SK-N-SH treated with all-trans-retinoic acid at 6 μM for 48 hours (cell line): ENCODE measurements at regions not wholly inside any gene's neighbourhood (a gene's known extent, or its start where the extent isn't known, plus 50 kb on each side); places are given as distances from the start of the nearest gene placed in this dataset.

Experiments
- ARNTL ChIP-seq: fragments of 450-650 bp; formaldehyde crosslinking; IDR thresholded peaks from 2 replicates; pipeline ENCODE4 v1.5.0; 2020; ENCODE audit warnings: low read depth, mild to moderate bottlenecking, moderate library complexity, borderline replicate concordance
- GLIS3 ChIP-seq: fragments of 250-450 bp; sonication (Bioruptor Pico); IDR thresholded peaks from 2 replicates; pipeline ENCODE4 v1.5.0; 2020; ENCODE audit warnings: mild to moderate bottlenecking, moderate library complexity
- ISL1 ChIP-seq: fragments of 250-450 bp; sonication (Bioruptor Pico); IDR thresholded peaks from 2 replicates; pipeline ENCODE4 v2.1.2; 2022; ENCODE audit warnings: mild to moderate bottlenecking, moderate library complexity
- PATZ1 ChIP-seq: fragments of 250-450 bp; sonication (Bioruptor Pico); IDR thresholded peaks from 2 replicates; pipeline ENCODE4 v1.8.0; 2020; ENCODE audit warnings: mild to moderate bottlenecking, moderate library complexity, borderline replicate concordance
- RARB ChIP-seq: fragments of 250-450 bp; sonication (Bioruptor Pico); IDR thresholded peaks from 2 replicates; pipeline ENCODE4 v1.8.0; 2021; ENCODE audit warnings: mild to moderate bottlenecking, moderate library complexity
- SNAI2 ChIP-seq: fragments of 250-450 bp; sonication (Bioruptor Pico); IDR thresholded peaks from 2 replicates; pipeline ENCODE4 v1.5.0; 2020; ENCODE audit warnings: mild to moderate bottlenecking, moderate library complexity
- TOX ChIP-seq: fragments of 250-450 bp; sonication (Bioruptor Pico); IDR thresholded peaks from 2 replicates; pipeline ENCODE4 v1.8.0; 2021; ENCODE audit warnings: mild to moderate bottlenecking, moderate library complexity, borderline replicate concordance
- ZFP3 ChIP-seq: fragments of 250-450 bp; sonication (Bioruptor Pico); IDR thresholded peaks from 2 replicates; pipeline ENCODE4 v1.5.0; 2020; ENCODE audit warnings: mild to moderate bottlenecking, moderate library complexity
- ZFP30 ChIP-seq: fragments of 450-650 bp; formaldehyde crosslinking; IDR thresholded peaks from 2 replicates; pipeline ENCODE4 v1.5.0; 2022; ENCODE audit warnings: mild to moderate bottlenecking, moderate library complexity
- TF ChIP-seq, protein P1 (sequence below): fragments of 250-450 bp; sonication (Bioruptor Pico); IDR thresholded peaks from 2 replicates; pipeline ENCODE4 v1.5.1; 2021; ENCODE audit warnings: mild to moderate bottlenecking, moderate library complexity
- TF ChIP-seq, protein P2 (sequence below): fragments of 250-450 bp; sonication (Bioruptor Pico); IDR thresholded peaks from 2 replicates; pipeline ENCODE4 v1.8.0; 2021; ENCODE audit warnings: low read depth, mild to moderate bottlenecking, moderate library complexity, borderline replicate concordance
- TF ChIP-seq, protein P3 (sequence below): fragments of 250-450 bp; sonication (Bioruptor Pico); IDR thresholded peaks from 2 replicates; pipeline ENCODE4 v1.5.1; 2020; ENCODE audit warnings: low read depth, mild to moderate bottlenecking, moderate library complexity

DNA sequence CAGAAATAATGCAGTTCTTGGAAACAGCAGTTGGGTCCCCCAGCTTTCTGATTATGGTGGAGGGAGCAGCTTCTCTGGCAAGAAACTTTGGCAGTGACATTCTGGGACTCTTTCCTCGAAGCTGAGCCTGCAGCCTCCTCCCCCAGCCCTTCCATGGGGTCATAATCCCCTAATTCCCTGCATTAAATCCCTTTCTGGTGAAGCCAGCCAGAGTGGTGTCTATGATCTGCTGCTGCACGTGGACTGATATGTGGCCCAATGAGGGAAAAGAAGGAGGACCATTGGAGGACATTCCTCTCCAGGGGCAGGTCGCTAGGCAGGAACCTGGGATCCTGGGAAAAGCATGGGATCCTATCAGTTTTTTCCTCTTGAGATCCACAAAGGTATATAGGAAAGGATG, 470.5 kb downstream of the RPS24 start:
- TF ChIP-seq SNAI2 (no peak), GLIS3 (CRISPR knock-in tag) (no peak), ZFP3 (no peak), PATZ1 (no peak), RARB (CRISPR knock-in tag) (no peak), ISL1 (CRISPR knock-in tag) (no peak), TOX (no peak), ARNTL (no peak), ZFP30 (no peak)
- TF ChIP-seq, protein P1, sequence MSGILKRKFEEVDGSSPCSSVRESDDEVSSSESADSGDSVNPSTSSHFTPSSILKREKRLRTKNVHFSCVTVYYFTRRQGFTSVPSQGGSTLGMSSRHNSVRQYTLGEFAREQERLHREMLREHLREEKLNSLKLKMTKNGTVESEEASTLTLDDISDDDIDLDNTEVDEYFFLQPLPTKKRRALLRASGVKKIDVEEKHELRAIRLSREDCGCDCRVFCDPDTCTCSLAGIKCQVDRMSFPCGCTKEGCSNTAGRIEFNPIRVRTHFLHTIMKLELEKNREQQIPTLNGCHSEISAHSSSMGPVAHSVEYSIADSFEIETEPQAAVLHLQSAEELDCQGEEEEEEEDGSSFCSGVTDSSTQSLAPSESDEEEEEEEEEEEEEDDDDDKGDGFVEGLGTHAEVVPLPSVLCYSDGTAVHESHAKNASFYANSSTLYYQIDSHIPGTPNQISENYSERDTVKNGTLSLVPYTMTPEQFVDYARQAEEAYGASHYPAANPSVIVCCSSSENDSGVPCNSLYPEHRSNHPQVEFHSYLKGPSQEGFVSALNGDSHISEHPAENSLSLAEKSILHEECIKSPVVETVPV = no peak
- TF ChIP-seq, protein P2, sequence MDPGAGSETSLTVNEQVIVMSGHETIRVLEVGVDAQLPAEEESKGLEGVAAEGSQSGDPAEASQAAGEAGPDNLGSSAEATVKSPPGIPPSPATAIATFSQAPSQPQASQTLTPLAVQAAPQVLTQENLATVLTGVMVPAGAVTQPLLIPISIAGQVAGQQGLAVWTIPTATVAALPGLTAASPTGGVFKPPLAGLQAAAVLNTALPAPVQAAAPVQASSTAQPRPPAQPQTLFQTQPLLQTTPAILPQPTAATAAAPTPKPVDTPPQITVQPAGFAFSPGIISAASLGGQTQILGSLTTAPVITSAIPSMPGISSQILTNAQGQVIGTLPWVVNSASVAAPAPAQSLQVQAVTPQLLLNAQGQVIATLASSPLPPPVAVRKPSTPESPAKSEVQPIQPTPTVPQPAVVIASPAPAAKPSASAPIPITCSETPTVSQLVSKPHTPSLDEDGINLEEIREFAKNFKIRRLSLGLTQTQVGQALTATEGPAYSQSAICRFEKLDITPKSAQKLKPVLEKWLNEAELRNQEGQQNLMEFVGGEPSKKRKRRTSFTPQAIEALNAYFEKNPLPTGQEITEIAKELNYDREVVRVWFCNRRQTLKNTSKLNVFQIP (CRISPR knock-in tag) = no peak
- TF ChIP-seq, protein P3, sequence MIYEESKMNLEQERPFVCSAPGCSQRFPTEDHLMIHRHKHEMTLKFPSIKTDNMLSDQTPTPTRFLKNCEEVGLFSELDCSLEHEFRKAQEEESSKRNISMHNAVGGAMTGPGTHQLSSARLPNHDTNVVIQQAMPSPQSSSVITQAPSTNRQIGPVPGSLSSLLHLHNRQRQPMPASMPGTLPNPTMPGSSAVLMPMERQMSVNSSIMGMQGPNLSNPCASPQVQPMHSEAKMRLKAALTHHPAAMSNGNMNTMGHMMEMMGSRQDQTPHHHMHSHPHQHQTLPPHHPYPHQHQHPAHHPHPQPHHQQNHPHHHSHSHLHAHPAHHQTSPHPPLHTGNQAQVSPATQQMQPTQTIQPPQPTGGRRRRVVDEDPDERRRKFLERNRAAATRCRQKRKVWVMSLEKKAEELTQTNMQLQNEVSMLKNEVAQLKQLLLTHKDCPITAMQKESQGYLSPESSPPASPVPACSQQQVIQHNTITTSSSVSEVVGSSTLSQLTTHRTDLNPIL (CRISPR knock-in tag) = no peak
